GM19397 (cell line): ENCODE measurements at regions not wholly inside any gene's neighbourhood (a gene's known extent, or its start where the extent isn't known, plus 50 kb on each side); places are given as distances from the start of the nearest gene placed in this dataset.

Source experiments
- ATAC-seq: cut with Tn5 transposase; IDR thresholded peaks from one replicate; pipeline ENCODE4 v1.9.1; 2021; ENCODE audit warnings: mild to moderate bottlenecking, moderate library complexity; ENCODE audit not compliant: unreplicated experiment

DNA sequence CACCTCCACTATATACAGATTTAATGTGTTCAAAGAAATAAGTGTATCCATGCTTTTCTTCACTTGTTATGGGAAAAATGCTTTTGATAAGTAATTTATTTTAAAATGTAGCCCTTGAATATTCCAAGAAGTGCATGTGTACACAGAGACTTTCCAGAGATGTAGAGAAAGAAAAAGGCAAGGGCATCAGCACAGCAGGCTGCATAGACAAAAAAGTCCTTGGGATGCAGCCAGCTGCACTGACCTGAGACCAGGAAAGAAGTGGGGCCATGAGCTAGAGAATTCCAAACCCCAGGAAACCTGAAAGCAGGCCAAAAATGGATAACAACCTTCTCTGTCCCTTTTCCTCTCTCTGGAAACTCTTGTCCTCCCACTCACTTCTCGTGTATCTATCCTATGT, 51.6 kb upstream of the PRDM8 start:
- no peak for ATAC-seq

DNA sequence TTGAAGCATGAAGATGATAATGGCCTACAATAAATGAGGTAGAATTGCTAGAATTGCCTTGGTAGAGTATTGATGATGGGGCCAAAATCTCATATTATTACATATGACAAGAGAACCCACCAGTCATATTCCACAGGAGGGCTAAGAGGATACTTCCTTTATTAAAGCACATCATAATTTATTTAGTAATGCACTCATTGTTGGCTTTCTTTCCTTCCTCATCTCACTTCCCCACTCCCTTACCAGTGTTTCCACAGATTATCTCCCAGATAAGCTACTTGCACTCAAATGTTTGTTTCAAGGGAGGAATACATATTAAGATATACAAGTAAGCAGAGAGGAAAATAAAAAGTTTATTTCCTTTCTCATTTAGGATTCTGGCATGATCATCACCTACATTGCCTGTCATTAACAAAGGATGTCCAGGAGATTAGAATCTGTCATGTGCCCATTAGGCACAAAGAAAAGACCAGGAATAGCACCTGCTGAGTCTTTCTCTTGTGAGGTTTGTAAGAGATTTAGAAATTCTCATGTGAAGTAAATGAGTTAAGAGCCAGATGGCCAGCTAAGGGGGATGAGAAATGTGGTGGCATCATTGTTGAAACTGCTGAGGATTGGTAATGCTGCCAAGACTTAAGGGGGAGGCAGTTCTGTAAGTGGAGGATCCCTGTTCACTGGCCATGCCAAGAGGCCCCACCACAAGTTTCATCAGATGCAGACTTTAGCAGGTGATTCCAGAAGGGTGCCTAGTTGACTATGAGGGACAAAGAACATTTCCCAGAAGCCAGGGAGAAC, 52.4 kb upstream of the PRDM8 start:
- ATAC-seq, result no peak

DNA sequence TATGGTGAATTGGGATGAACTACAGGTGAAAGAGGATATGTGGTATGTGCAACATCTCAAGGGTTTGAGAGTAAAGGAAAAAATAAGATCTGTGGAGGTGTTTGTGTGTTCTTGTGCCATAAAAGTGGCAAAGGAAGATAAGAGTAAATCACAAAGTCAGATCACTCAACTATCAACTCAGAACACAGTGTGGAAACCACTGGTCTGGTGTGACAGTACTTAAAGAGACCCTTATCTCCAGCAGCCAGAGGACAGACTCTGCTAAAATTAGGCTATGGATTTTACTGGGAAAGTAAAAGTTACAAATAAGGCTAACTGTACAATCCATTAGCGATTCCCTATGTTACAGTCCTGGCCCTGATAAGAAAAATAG, 54.0 kb upstream of the PRDM8 start:
- no peak for ATAC-seq

DNA sequence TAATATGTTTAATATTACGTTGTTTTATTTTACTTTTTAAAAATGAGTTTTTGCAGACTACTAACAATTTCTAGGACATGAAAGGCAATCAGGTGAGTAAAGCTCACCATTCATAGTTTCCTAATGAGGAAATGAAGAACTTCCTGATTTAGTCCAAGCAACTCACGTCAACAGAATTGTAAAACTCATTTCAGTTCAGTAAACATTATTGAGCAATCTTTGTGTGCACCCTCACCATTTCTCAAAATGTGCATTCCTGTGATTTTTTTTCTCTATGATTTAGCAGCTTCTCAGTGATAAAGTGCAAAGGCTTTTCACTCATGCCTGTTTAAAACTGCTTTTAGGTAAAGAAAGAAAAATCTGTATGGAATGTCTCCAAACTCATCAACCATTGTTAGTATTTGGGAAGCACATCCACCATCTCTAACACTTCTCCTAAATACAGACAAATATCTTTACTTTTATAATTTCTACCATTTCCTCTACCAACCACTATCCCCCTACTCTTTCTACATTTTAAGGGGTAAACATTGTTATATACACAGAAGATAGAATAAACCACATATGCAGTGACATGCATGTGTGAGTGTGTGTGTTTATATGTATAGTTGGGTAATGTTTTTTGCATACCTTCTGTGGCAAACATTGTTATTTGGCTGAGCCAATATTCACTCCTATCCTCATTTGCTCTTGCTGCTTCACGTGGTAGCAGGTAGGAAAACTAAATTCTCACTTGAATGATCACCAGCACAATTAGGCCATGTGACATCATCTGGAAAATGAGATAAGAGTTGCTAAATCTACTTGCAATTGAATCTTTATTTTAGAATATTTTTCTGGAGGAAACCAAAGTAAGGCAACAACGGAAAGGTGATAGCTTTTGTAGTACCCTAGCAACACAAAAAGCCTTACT, 54.7 kb upstream of the PRDM8 start:
- no peak for ATAC-seq

DNA sequence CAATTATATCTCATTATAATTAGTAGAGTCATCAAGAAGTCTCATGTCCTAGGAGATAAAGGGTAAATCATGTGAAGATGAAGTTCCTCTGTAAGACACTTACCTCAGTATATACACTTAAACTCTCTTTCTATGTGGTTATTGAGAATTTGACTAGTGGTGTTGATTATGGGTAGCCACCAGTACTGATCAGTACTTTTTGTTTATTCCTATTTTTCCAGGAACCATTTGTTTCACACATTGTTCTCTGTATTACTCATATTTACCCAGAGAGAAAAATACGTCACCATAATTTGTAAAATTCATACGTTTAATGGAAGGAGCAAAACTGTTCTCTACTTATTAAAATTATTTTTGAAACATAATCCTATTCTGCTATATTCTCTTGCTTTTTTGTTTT, 55.8 kb upstream of the PRDM8 start:
- no peak for ATAC-seq

DNA sequence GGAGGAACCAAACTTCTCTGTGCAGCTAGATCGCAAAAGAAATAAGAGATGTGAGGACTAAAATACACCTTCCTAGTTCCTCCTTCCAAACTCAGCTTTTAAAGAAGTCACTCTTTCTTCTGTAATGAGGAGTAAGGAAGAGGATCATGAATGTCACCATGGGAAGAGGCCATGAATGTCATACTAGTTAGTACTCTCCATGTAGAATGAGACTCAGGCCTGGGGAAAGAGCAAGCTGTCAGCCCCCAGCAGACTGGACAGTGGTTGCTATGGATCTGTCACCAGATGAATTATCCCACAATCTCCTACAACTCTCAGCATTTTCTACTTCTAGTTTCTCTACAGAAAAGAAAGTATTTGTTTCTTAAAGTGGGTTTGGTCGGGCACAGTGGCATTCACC, 57.1 kb upstream of the PRDM8 start:
- ATAC-seq, result no peak

DNA sequence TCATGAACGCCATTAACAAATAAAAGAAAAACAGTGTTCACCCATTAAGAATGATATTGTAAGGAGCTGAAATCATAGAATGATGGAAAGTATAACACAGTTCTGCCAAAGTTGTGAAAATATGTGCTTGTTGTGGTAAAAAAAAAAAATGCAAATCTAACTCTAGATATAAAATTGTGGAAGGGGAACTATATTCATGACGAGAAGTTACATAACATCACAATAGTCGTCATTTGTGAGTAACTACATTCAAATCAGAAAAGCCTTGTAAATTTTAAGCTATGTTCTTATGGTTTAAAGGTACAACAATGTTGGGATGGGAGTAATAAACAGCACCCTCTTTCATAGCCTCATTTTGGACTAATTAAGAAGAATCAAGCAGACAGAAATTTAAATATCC, 57.6 kb upstream of the PRDM8 start:
- ATAC-seq, result no peak

DNA sequence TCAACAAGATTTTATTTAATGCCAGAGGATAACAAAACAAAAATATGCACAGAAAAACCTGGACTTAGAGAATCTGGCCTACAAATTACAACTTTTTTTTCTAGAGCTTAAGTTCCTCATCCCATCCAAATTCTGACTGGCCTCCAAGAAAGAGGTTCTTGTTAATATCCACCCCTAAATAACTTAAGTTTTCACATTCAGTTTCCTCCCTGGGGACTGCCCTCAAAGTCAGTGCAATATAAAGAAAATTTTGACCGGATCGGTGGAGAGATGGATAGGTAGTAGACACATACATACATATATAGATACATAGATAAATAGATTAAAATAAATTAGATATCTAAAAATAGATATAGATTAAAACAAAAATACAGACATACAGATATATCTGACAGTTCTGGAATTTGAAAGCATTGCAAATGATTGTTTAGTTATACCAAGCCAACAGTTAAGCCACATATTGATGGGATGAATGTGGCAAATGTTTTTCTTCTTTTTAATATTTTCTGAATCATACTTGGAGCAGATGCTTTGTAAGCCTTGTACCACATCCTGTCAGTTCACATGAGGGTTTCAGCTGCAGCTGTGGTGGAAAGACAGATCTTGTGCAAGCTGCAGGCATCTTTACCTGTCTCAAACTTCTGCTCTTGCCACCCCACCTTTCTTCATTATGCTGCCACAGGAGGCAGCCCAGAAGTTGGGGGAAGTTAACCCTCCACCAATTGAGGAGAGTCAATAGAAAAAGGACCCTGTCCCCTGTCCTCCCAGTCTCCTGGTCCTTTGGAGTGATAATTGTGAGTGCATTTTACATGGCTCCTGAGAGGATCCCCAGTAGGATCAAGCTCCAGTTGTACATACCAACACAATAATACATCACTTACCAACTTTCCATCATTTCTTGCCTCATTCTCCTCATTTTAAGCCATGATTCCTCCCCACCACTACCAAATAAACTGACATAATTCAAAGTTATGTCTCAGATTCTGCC, 58.5 kb upstream of the PRDM8 start:
- ATAC-seq, result peak; percentile 97

DNA sequence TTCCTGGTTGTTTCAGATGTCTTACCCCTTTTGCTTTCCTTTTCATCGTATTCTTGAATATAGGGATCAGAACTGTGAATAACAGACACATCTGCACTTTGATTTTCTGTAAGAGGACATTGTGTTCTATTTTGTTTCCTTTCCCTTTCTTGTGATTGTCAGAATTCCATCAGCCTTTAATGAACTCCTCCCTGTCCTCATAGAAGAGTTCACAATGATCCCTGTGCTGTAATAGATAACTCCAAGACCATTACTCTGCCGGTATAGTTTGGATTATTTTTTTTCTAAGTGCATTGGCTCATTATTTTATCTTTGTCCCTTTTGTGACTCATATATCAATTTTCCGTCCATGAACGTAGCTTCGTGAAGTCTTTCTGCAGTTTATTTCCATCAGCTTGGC, 59.7 kb upstream of the PRDM8 start:
- no peak for ATAC-seq

DNA sequence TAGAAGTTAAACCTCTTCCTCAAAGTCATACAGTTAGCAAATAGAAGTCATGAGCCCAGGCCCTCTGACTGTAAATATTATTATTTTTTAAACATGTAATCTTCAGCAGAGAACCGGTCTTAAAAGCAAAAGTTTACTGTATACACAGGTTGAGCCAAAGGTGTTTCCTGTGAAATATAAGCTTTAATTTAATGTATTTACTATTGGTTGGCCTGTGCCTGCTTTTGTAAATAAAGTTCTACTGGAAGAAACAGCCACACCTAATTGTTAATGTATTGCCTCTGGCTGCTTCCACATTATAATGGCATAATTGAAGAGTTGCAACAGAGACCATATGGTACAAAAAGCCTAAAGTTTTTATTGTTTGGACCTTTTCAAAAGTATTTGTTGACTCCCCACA, 61.0 kb upstream of the PRDM8 start:
- no peak for ATAC-seq

DNA sequence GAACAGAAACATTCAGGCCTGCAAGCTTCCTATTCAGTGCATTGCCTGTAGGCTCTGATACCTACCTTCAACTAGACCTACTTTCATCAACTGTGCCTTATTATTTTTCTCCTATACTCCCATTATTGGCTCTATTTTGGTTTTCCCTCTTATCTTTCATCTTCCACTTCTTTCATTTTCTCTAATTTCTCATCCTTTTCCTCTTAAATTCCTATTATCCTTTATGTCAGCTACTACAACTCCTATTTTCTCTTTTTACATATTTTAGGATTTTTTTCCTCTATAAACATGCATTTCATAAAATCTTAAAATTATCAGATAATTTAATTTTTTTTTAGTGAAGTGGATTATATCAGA, 61.6 kb upstream of the PRDM8 start:
- ATAC-seq, result no peak

DNA sequence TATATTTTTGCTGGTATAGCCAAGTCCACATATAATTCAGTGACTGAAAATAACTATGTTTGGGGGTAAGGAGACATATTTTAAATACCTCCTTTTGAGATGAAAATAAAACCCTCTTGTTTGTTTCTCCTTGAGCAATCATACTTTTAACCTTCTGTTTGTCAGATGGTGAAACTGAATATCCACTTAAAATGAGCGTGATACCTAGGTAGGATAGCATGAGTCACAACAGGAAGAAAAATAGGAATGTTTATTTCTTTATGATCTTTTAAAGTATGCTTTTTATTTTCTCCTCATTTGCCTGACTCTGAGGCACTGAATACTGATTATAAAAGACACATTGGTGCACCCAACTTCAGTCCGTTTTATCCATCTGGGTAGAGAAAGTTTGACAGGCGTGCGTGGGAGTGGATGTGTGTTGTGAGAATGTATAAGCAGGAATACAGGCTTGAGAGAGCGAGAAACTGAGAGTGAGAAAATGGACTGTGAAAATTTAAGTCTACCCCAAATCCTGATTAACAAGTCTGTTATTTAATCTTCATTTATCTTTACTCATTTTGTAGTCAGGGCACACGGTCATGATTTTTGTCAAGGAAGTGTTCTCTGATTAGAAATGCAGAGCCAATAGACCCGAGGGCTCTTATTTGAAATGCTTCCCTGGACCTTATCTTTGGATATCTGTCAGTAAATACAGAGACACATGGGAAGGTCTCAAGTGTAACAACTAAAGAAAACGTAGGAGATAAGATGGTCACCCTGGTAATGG, 62.1 kb upstream of the ANTXR2 start:
- no peak for ATAC-seq

DNA sequence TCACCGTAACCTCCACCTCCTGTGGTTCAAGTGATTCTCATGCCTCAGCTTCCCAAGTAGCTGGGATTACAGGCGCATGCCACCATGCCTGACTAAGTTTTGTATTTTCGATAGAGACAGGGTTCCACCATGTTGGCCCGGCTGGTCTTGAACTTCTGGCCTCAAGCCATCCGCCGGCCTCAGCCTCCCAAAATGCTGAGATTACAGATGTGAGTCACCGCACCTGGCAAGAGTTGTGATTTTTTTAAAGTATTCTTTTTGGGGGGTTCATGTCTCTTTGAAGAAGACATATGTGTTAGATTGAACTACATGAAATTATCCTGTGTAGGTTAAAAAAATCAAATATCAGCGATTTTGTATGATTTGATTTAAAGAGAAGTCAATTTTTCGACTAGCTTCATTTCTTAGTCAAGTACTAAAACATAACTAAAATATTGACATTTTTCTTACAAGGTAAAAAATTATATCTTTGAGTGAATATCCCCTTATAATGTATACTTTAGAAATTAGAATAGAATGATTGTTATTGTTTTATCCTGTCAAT, 60.3 kb upstream of the ANTXR2 start:
- ATAC-seq, result no peak

DNA sequence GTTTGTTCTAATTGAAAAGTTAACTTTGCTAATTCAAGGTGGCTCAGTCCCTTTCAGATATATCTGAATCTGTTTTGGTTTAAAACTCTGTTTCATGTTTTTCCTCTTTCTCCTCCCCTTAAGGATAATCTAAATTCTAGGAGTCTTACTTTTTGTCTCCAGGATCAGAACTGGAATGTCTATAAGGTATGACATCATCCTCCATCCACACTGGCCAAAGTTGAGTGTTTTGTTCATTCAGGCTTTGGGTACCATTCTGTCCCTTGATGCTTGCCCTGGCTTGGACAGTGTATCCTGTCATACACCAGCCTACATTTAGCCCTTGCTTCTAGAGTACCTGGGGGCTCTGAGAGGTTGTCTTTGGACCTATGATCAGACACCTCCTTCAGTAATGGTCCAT, 56.8 kb upstream of the ANTXR2 start:
- ATAC-seq, result no peak

DNA sequence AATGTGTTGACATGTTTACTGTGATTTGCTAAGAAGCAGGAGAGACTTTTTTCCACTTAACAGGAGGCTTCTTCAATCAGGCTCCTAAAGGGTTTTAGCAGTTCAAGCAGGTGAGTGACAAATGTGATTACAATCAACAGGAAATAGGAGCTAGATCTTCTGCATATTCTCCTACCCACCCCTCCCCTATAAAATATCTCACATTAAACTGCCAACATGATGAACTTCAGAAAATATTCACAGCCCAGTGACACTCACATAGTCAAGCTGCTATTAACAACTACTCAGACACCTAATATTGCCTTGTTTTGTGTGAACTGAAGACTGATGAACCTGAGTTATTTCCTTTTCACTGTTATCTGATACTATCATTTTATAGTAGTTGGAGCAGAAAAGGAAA, 55.9 kb upstream of the ANTXR2 start:
- ATAC-seq, result no peak

DNA sequence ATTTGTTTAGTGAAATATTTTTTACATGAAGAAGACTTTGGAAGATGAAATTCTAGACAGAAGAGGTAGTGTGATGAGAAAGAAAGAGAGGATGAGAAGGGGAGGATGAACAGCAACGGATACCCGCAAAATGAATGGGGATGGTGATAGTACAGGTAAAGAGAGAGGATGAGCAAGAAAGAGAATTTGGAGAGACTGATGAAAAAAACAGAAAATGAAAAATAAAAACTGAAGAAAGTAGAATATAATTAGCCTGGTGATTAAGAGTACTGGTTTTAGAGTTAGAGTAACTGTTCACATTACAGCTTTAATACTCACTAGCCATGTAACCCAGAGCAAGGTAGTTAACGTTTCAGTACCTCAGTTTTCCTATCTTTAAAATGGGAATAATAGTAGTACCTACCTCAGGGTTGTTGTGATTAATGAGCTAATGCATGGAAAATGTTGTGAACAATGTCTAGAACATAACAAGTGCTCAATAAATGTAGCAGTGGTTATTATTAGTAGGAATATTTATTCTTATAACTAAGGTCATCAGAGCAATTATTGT, 54.9 kb upstream of the ANTXR2 start:
- no peak for ATAC-seq

DNA sequence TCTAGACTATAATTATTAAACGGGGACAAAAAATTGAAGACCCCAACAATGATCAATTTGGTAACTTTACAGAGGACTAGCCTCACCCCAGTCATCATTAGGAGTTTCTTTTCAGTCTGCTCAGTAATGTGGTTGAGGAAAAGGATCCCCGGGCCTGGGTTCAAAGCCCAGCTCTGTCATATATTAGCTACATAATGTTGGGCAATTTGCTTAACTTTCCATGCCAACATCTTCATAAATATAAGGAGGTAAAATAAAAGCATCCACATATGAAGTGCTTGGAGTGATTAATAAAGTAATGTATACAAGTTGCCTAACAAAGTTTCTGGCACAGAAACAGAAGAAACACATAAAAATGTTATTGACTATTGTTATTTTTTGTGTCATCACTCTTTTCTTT, 53.4 kb upstream of the ANTXR2 start:
- no peak for ATAC-seq

DNA sequence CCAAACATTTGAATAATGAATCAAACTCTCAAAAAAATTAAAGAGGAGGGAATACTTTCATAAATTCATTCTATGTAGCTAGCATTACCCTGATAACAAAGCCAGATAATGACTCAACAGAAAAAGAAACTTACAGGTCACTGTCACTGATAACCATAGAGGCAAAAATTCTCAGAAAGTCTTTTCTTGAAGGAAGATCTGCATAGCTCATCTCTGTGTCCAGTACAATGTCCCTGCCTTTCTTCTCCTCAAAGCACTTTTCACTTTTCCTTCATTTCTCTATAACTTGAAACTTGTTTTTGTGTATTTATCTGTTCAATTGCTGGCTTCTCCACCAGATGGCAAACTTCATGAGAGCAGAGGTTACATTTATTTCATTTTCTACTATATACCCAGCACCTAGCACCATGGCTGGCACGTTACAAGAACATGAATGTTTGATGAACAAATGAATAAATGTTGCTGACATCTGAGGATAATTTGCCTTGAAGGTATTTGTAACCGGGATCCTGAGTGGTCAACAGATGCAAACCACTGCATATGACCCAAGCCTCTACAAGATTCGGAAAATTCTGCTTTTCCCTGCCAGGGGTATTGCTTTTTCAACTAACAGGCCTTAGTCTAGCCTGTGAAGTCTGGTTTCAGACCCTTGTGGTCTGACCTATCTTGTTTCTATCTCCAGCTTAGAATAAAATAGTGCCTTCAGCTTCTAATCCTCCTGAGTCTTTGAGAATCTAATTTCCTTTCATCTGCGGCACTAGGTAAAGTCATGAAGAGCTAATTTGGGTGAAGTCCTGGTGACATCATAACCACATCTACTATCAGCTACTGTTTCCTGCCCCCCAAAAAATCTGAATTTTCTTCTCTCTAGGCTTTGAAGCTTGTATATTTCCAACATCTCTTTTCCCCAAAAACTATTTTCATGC, 52.5 kb upstream of the ANTXR2 start:
- ATAC-seq, result peak; percentile 54
